ENCODE measurements at regions not wholly inside any gene's neighbourhood (a gene's known extent, or its start where the extent isn't known, plus 50 kb on each side); places are given as distances from the start of the nearest gene placed in this dataset.

- TF ChIP-seq CTCF (conservative IDR thresholded peaks at IDR 0.05; ENCODE audit: low read length): no peak
- no peak for TF ChIP-seq EZH2phosphoT487 (IDR thresholded peaks at IDR 0.05; ENCODE audit: borderline replicate concordance)
Observed at GRCh38 chr3:154884952-154885351, 195.2 kb upstream of the MME start.
